Peyer's patch (tissue), 4 donors: ENCODE measurements at regions not wholly inside any gene's neighbourhood (a gene's known extent, or its start where the extent isn't known, plus 50 kb on each side); places are given as distances from the start of the nearest gene placed in this dataset.

Source experiments
- CTCF ChIP-seq, 6 experiments: fragments of 450-650 bp in 4 of 6; fragments of 200-600 bp in 2 of 6; sonication (generic) in 1 of 6; IDR thresholded peaks; one replicate each; pipeline ENCODE4 v1.5.1; 2017 to 2019; ENCODE audit warnings: antibody characterized with exemption in 6 of 6, mild to moderate bottlenecking in 3 of 6, moderate library complexity in 1 of 6
- POLR2A ChIP-seq, 2 donors: fragments of 450-650 bp; IDR thresholded peaks; one replicate each; pipeline ENCODE4 v1.5.1; 2017; ENCODE audit warnings: antibody characterized with exemption in 2 of 2, mild to moderate bottlenecking in 2 of 2, moderate library complexity in 2 of 2

GRCh38 chr2:23286031-23286757 is 98.8 kb upstream of the KLHL29 start:
- TF ChIP-seq POLR2A (IDR thresholded peaks at IDR 0.05) (no peak), CTCF (IDR thresholded peaks at IDR 0.05) (no peak)
